ENCODE measurements at regions not wholly inside any gene's neighbourhood (a gene's known extent, or its start where the extent isn't known, plus 50 kb on each side); places are given as distances from the start of the nearest gene placed in this dataset.

DNA sequence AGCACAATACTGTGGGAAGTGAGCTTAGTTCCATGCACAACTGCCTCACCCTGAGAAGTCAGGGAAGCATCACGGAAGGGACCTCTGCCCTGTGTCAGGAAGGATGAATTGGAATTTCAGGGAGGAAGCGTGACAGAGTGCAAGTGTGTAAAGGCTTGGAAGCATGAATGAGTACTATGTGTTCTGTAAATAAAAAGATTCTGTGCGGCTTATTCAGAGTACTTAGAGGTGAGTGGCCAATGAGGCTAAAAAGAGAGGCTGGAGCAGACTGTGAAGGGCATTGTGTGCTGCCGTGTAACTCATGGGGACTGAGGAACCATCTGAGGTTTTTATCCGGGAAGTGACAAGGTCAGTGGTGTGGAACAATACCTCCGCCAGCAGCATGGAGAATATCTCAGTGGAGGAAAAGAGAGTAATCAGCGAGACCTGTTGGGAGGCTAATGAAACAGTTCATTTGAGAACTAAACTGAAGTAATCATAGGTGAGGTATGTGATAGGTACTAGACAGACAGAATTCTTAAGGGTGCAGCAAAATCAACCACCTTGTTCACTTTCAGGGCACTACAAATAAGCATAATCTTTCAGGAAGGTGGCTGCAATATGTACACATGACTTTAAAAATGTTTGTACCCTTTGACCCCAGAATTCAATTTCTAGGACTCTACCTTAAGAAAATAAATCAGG is 64.9 kb upstream of the SPRED1 start:
- no peak overlapping the region for H3K4ac ChIP-seq (replicated peaks; ENCODE audit: insufficient read length, low read depth, low read length)
- peak overlapping the region; percentile 54; the same call in 1 of the 2 replicates for H2AFZ ChIP-seq (ENCODE audit: low read length)
- 85% methylated on average over 7 of the region's 7 CpGs; no CpG with 5 or more reads in 1 of the 2 experiments for WGBS, 2 experiments (ENCODE audit: extremely low coverage in 1 of 2, insufficient coverage in 1 of 2, insufficient read length in 1 of 2, insufficient replicate concordance in 2 of 2, low coverage in 1 of 2, low lambda C conversion rate in 2 of 2, missing lambda C conversion rate in 1 of 2)
- no peak overlapping the region for H2BK120ac ChIP-seq (replicated peaks; ENCODE audit: low read depth, low read length)
- DNase-seq (ENCODE audit: low read depth in 1 of 2, low spot score in 2 of 2) (no peak), FAIRE-seq (no peak)
- no peaks in the 10 kb centered on the region for H3K36me3 ChIP-seq (ENCODE audit: control insufficient read depth in 2 of 4, insufficient read depth in 4 of 4, low read length in 3 of 4)
- H3K9me3 ChIP-seq (ENCODE audit: insufficient read depth in 2 of 2, low read depth in 1 of 2, low read length in 1 of 2): no peaks in the 10 kb centered on the region
- no peak overlapping the region for H3K9ac ChIP-seq (replicated peaks in 1 of 4; ENCODE audit: extremely low read depth in 1 of 4, low read depth in 3 of 4, low read length in 3 of 4)
- H4K91ac ChIP-seq (replicated peaks; ENCODE audit: insufficient read length, low read length): peak overlapping the region; percentile 54
- no peak overlapping the region for H3K27ac ChIP-seq (ENCODE audit: low read depth, low read length)
- no peak overlapping the region for H3K14ac ChIP-seq (ENCODE audit: insufficient read length)
- no peak overlapping the region for H3K4me3 ChIP-seq (ENCODE audit: extremely low read depth in 1 of 4, insufficient read depth in 2 of 4, low read depth in 3 of 4, low read length in 4 of 4)
- no peak overlapping the region for H3K23ac ChIP-seq (ENCODE audit: insufficient read length)
- no peak overlapping the region for H2BK5ac ChIP-seq (ENCODE audit: low read depth, low read length)
- H3K79me2 ChIP-seq (ENCODE audit: control insufficient read depth in 1 of 2, insufficient read depth in 2 of 2, low read length in 2 of 2): no peaks in the 10 kb centered on the region
- no peaks in the 10 kb centered on the region for H3K79me1 ChIP-seq (ENCODE audit: low read depth, low read length)
- H3K18ac ChIP-seq (ENCODE audit: extremely low read depth, low read length): no peak overlapping the region
- H2BK12ac ChIP-seq (ENCODE audit: low read depth, low read length): 0 out of 2 replicates have a peak overlapping the region, but pooled peaks have one; percentile 39
- H3K56ac ChIP-seq (replicated peaks; ENCODE audit: insufficient read length, low read depth, low read length): no peak overlapping the region
- no peaks in the 10 kb centered on the region for H3K27me3 ChIP-seq (replicated peaks in 1 of 4; ENCODE audit: control insufficient read depth in 3 of 4, extremely low read depth in 1 of 4, insufficient read depth in 3 of 4, low read length in 3 of 4)
- H4K8ac ChIP-seq (ENCODE audit: extremely low read depth, insufficient read depth, low read length): no peak overlapping the region
- 0 out of 2 replicates have a peak overlapping the region, but pooled peaks have one; percentile 65 for H2AK5ac ChIP-seq (ENCODE audit: low read depth, low read length)
- POLR2A ChIA-PET (ENCODE audit: partially characterized antibody): no interaction called here
- CTCF ChIA-PET (ENCODE audit: partially characterized antibody): interaction anchor here (0.8 kb wide), 1 partner anchor 61 kb away, joined by 3 read pairs; no protein-coding TSS in a partner anchor
- TF ChIP-seq FOSL1 (IDR thresholded peaks at IDR 0.05; ENCODE audit: insufficient read depth, low read depth, low read length) (no peak), HDAC2 (IDR thresholded peaks at IDR 0.05; ENCODE audit: borderline replicate concordance in 1 of 2, low read depth in 2 of 2, low read length in 2 of 2) (no peak)
- H4K5ac ChIP-seq (ENCODE audit: insufficient read length, low read depth, low read length): no peak overlapping the region
- no peaks in the 10 kb centered on the region for H3K23me2 ChIP-seq (ENCODE audit: low read depth, low read length)
- peaks cover 0 to 4% (median 0%) of the 10 kb centered on the region in 4 experiments; a peak in 2 of 7 replicates for H3K4me1 ChIP-seq (replicated peaks in 1 of 4; ENCODE audit: control insufficient read depth in 3 of 4, insufficient read depth in 4 of 4, low read length in 3 of 4)
- no peak overlapping the region for H3K4me2 ChIP-seq (ENCODE audit: insufficient read depth in 1 of 2, low read depth in 2 of 2, low read length in 2 of 2)
- no peak overlapping the region for H2BK15ac ChIP-seq (ENCODE audit: low read length)
- no peaks in the 10 kb centered on the region for H4K20me1 ChIP-seq (replicated peaks in 1 of 2; ENCODE audit: control insufficient read depth in 1 of 2, insufficient read depth in 2 of 2, low read length in 2 of 2)
- peak overlapping the region; percentile 40; the same call in 1 of the 2 replicates for H2BK20ac ChIP-seq (ENCODE audit: low read length)
